ENCODE measurements at regions not wholly inside any gene's neighbourhood (a gene's known extent, or its start where the extent isn't known, plus 50 kb on each side); places are given as distances from the start of the nearest gene placed in this dataset.

GRCh38 chr3:150104564-150104963 lies 133.9 kb upstream of the PFN2 start:
- DNase-seq (ENCODE audit: low spot score), result no peak
- TF ChIP-seq CTCF (IDR thresholded peaks at IDR 0.05; ENCODE audit: borderline replicate concordance, control extremely low read depth, extremely low read depth, insufficient read depth, missing control alignments), result no peak
- in situ Hi-C loops (cut with MboI; ENCODE audit: low sequenced_read_pairs, unreplicated experiment), result no loop called here

GRCh38 chr3:150101016-150101415 lies 130.3 kb upstream of the PFN2 start:
- TF ChIP-seq CTCF (IDR thresholded peaks at IDR 0.05; ENCODE audit: borderline replicate concordance, control extremely low read depth, extremely low read depth, insufficient read depth, missing control alignments), result no peak
- in situ Hi-C loops (cut with MboI; ENCODE audit: low sequenced_read_pairs, unreplicated experiment), result no loop called here
- no peak for DNase-seq (ENCODE audit: low spot score)

- in situ Hi-C loops (cut with MboI; ENCODE audit: low sequenced_read_pairs, unreplicated experiment), result no loop called here
- DNase-seq (ENCODE audit: low spot score), result no peak
- TF ChIP-seq CTCF (IDR thresholded peaks at IDR 0.05; ENCODE audit: borderline replicate concordance, control extremely low read depth, extremely low read depth, insufficient read depth, missing control alignments), result no peak
Observed at GRCh38 chr3:150098621-150099020, 127.9 kb upstream of the PFN2 start.

GRCh38 chr3:150097588-150097890 lies 126.8 kb upstream of the PFN2 start:
- no peak for TF ChIP-seq CTCF (IDR thresholded peaks at IDR 0.05; ENCODE audit: borderline replicate concordance, control extremely low read depth, extremely low read depth, insufficient read depth, missing control alignments)
- in situ Hi-C loops (cut with MboI; ENCODE audit: low sequenced_read_pairs, unreplicated experiment), result no loop called here

GRCh38 chr3:150096700-150097587 lies 126.2 kb upstream of the PFN2 start:
- TF ChIP-seq CTCF (IDR thresholded peaks at IDR 0.05; ENCODE audit: borderline replicate concordance, control extremely low read depth, extremely low read depth, insufficient read depth, missing control alignments), result no peak

More at GRCh38 chr3:150097588-150097890, 126.8 kb upstream of the PFN2 start:
- no peak for DNase-seq (ENCODE audit: low spot score)

GRCh38 chr3:150094150-150094933 lies 123.6 kb upstream of the PFN2 start:
- DNase-seq (ENCODE audit: low spot score), result no peak
- no peak for TF ChIP-seq CTCF (IDR thresholded peaks at IDR 0.05; ENCODE audit: borderline replicate concordance, control extremely low read depth, extremely low read depth, insufficient read depth, missing control alignments)
- in situ Hi-C loops (cut with MboI; ENCODE audit: low sequenced_read_pairs, unreplicated experiment), result no loop called here

More at GRCh38 chr3:150096700-150097587, 126.2 kb upstream of the PFN2 start:
- no peak for DNase-seq (ENCODE audit: low spot score)
- in situ Hi-C loops (cut with MboI; ENCODE audit: low sequenced_read_pairs, unreplicated experiment), result no loop called here

All from GM13976 (cell line).